Astrocyte of the spinal cord (primary cell): ENCODE measurements at regions not wholly inside any gene's neighbourhood (a gene's known extent, or its start where the extent isn't known, plus 50 kb on each side); places are given as distances from the start of the nearest gene placed in this dataset.

ENCODE experiments used
- DNase-seq: peaks from one replicate; pipeline ENCODE4 v3.0.0; 2011; ENCODE audit warnings: low read depth, low spot score
- H3K4me3 ChIP-seq: 2 replicates; pipeline ENCODE4 v1.5.1; 2011; ENCODE audit warnings: low read depth, mild to moderate bottlenecking, low read length, moderate library complexity
- CTCF ChIP-seq: IDR thresholded peaks from 2 replicates; pipeline ENCODE4 v1.5.1; 2012; ENCODE audit warnings: low read depth, mild to moderate bottlenecking, low read length, inconsistent platforms
- in situ Hi-C: cut with HindIII; loops from 2 replicates; pipeline ENCODE4 v1.10.0; 2017; ENCODE audit warnings: low sequenced_read_pairs

GRCh38 chr7:136079066-136079465 lies 101.9 kb upstream of the MTPN start:
- H3K4me3 ChIP-seq = no peak overlapping the region
- no peak for DNase-seq
- in situ Hi-C loops = no loop called here
- TF ChIP-seq CTCF = no peak

DNA sequence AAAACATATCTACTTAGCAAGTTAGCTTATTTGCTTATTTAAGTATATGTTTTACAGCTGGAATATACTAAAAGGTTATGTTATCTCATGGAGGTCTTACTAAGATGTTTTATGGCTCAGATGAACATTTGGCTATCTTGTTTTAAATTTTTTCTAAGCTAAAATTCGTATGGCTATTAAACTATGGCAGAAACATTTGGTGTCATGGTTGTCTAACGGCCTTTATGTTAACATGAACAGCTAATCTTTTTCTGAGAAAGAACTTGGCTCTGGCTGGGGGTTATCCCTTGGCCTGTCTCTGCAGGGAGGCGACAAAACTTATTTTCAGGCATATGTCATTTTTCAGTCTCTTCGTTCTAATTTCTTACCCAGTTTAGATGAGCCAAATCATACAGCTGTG lies 101.5 kb upstream of the MTPN start:
- no peak overlapping the region for H3K4me3 ChIP-seq
- in situ Hi-C loops = no loop called here
- no peak for TF ChIP-seq CTCF

GRCh38 chr7:136076954-136077353 lies 99.8 kb upstream of the MTPN start:
- no peak overlapping the region for H3K4me3 ChIP-seq
- TF ChIP-seq CTCF = no peak
- in situ Hi-C loops = no loop called here

More for the DNA sequence above, 101.5 kb upstream of the MTPN start:
- no peak for DNase-seq

DNA sequence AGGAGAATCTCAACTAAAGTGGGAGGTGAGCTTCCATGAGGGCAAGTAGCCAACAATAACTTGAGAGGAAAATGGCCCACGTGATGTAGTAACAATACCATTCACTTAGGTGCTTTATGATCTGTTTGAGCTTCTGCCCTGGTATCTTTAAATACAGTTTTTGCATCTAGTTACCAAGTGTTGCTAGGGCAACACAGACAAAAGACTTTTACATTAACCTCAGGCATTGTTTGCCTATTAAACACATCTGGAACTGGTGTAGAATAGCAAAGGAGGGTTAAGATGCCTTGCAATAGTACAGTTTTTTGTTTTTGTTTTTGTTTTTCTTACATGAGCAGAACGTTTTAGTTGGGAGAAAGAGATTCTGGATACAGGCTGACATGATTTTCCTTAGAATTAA lies 97.7 kb upstream of the MTPN start:
- in situ Hi-C loops = no loop called here
- no peak overlapping the region for H3K4me3 ChIP-seq
- TF ChIP-seq CTCF = no peak
- DNase-seq = peak; percentile 4

More at GRCh38 chr7:136076954-136077353, 99.8 kb upstream of the MTPN start:
- no peak for DNase-seq

GRCh38 chr7:136072447-136072846 lies 95.3 kb upstream of the MTPN start:
- TF ChIP-seq CTCF = no peak
- H3K4me3 ChIP-seq = no peak overlapping the region

DNA sequence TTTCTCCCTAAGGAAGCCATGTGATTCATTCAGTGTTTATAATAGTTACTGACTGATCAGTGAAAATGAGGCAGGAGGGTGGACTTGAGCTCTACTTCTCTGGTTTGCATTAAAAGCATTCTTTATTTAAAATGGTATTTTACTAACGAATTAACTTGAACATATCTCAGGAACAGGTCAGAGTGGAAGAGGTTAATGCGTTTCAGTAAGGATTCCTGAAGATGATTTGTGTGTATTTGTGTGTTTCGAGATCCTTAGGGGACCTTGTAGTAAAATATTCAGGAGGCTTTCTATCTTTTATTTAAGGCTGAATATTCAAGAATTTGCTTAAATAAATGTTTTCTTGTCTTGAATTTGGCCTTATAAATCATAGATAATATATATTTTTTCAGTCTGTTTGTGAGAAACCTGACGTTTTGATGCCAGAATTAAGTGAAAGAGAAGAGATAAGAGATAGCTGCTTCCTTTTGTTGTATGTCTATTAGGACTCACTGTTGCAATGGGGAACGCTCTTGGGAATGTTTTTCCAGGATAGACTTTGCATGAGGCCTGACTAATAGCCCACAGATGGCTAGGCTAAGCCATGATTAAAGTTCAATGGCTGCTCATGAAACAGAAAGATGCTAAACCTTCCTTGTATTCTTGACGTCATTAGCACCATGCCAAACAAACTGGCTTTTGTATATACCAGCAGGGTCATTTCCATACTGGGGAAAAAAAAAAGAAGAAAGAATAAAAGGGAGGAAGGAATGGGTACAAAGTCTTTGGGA lies 93.8 kb upstream of the MTPN start:
- H3K4me3 ChIP-seq = no peak overlapping the region
- in situ Hi-C loops = no loop called here
- no peak for DNase-seq
- TF ChIP-seq CTCF = no peak

More at GRCh38 chr7:136072447-136072846, 95.3 kb upstream of the MTPN start:
- in situ Hi-C loops = no loop called here
- no peak for DNase-seq
